ENCODE measurements at regions not wholly inside any gene's neighbourhood (a gene's known extent, or its start where the extent isn't known, plus 50 kb on each side); places are given as distances from the start of the nearest gene placed in this dataset.

GRCh38 chrX:20913760-20914159 lies 460.5 kb upstream of the CNKSR2 start:
- peak; percentile 13 for DNase-seq (ENCODE audit: low read depth)
- no peak overlapping the region for H3K4me3 ChIP-seq (replicated peaks; ENCODE audit: low read depth, low read length)
- TF ChIP-seq CTCF (IDR thresholded peaks at IDR 0.05; ENCODE audit: low read length, missing control alignments), result no peak

- H3K4me3 ChIP-seq (replicated peaks; ENCODE audit: low read depth, low read length), result no peak overlapping the region
- no peak for DNase-seq (ENCODE audit: low read depth)
- TF ChIP-seq CTCF (IDR thresholded peaks at IDR 0.05; ENCODE audit: low read length, missing control alignments), result no peak
Observed at GRCh38 chrX:20906571-20906970, 467.6 kb upstream of the CNKSR2 start.

GRCh38 chrX:20884565-20884964 lies 489.7 kb upstream of the CNKSR2 start:
- H3K4me3 ChIP-seq (replicated peaks; ENCODE audit: low read depth, low read length), result no peak overlapping the region
- TF ChIP-seq CTCF (IDR thresholded peaks at IDR 0.05; ENCODE audit: low read length, missing control alignments), result no peak
- no peak for DNase-seq (ENCODE audit: low read depth)

GRCh38 chrX:20863649-20864048 lies 510.6 kb upstream of the CNKSR2 start:
- no peak for TF ChIP-seq CTCF (IDR thresholded peaks at IDR 0.05; ENCODE audit: low read length, missing control alignments)
- no peak overlapping the region for H3K4me3 ChIP-seq (replicated peaks; ENCODE audit: low read depth, low read length)
- DNase-seq (ENCODE audit: low read depth), result no peak

- TF ChIP-seq CTCF (IDR thresholded peaks at IDR 0.05; ENCODE audit: low read length, missing control alignments), result no peak
- no peak overlapping the region for H3K4me3 ChIP-seq (replicated peaks; ENCODE audit: low read depth, low read length)
- DNase-seq (ENCODE audit: low read depth), result no peak
Observed at GRCh38 chrX:20861113-20861512, 513.1 kb upstream of the CNKSR2 start.

GRCh38 chrX:20857746-20858145 lies 516.5 kb upstream of the CNKSR2 start:
- peak; percentile 87 for DNase-seq (ENCODE audit: low read depth)
- TF ChIP-seq CTCF (IDR thresholded peaks at IDR 0.05; ENCODE audit: low read length, missing control alignments), result no peak
- no peak overlapping the region for H3K4me3 ChIP-seq (replicated peaks; ENCODE audit: low read depth, low read length)

GRCh38 chrX:20838477-20838876 lies 535.7 kb upstream of the CNKSR2 start:
- H3K4me3 ChIP-seq (replicated peaks; ENCODE audit: low read depth, low read length), result no peak overlapping the region
- no peak for DNase-seq (ENCODE audit: low read depth)
- no peak for TF ChIP-seq CTCF (IDR thresholded peaks at IDR 0.05; ENCODE audit: low read length, missing control alignments)
